ENCODE measurements at regions not wholly inside any gene's neighbourhood (a gene's known extent, or its start where the extent isn't known, plus 50 kb on each side); places are given as distances from the start of the nearest gene placed in this dataset.

GRCh38 chr1:235919833-235920441 is 53.2 kb upstream of the LYST start:
- no peaks in the 10 kb centered on the region for H3K9me3 Mint-ChIP-seq (ENCODE audit: unreplicated experiment)
- peak; percentile 82 for DNase-seq (ENCODE audit: low read depth)

GRCh38 chr1:235919127-235919832 is 52.6 kb upstream of the LYST start:
- H3K79me2 ChIP-seq (ENCODE audit: insufficient read depth, low read length): no peaks in the 10 kb centered on the region
- no peak for DNase-seq (ENCODE audit: low read depth)
- no peak overlapping the region for H3K27ac Mint-ChIP-seq (ENCODE audit: unreplicated experiment)
- no peaks in the 10 kb centered on the region for H3K36me3 Mint-ChIP-seq (ENCODE audit: low read depth, unreplicated experiment)
- FAIRE-seq: no peak
- H3K4me3 ChIP-seq (ENCODE audit: insufficient read depth, low read depth, low read length): no peak overlapping the region
- H3K27me3 ChIP-seq (ENCODE audit: insufficient read depth, low read length): no peaks in the 10 kb centered on the region
- H3K9me3 ChIP-seq (ENCODE audit: insufficient read depth, low read depth, low read length): no peaks in the 10 kb centered on the region
- no peaks in the 10 kb centered on the region for H3K27me3 Mint-ChIP-seq (ENCODE audit: low read depth, unreplicated experiment)
- H3K4me2 ChIP-seq (ENCODE audit: low read length): peak overlapping the region; percentile 56
- H3K9ac ChIP-seq (ENCODE audit: low read length): peak overlapping the region; percentile 35
- peaks cover 50% of the 10 kb centered on the region for H3K4me1 ChIP-seq (ENCODE audit: insufficient read depth, low read length)
- H2AFZ ChIP-seq (ENCODE audit: low read depth, low read length): no peak overlapping the region
- TF ChIP-seq CTCF (IDR thresholded peaks at IDR 0.05; ENCODE audit: insufficient read depth, low read depth, low read length) (no peak), EZH2 (IDR thresholded peaks at IDR 0.05; ENCODE audit: insufficient read depth, low read length) (no peak)
- no peaks in the 10 kb centered on the region for H3K9me3 Mint-ChIP-seq (ENCODE audit: unreplicated experiment)
- H3K27ac ChIP-seq (ENCODE audit: low read depth, low read length): peak overlapping the region; percentile 90
- peaks cover 38% of the 10 kb centered on the region for H3K4me1 Mint-ChIP-seq (ENCODE audit: low read depth, unreplicated experiment)
- no peak overlapping the region for H3K4me3 Mint-ChIP-seq (ENCODE audit: unreplicated experiment)
- no peaks in the 10 kb centered on the region for H3K36me3 ChIP-seq (ENCODE audit: insufficient read depth, low read length)
- no peaks in the 10 kb centered on the region for H4K20me1 ChIP-seq (ENCODE audit: insufficient read depth, low read length)

More at GRCh38 chr1:235919833-235920441, 53.2 kb upstream of the LYST start:
- FAIRE-seq: no peak
- H3K79me2 ChIP-seq (ENCODE audit: insufficient read depth, low read length): no peaks in the 10 kb centered on the region
- H3K27ac Mint-ChIP-seq (ENCODE audit: unreplicated experiment): peak overlapping the region; percentile 92
- H3K9ac ChIP-seq (ENCODE audit: low read length): peak overlapping the region; percentile 35
- no peak overlapping the region for H3K4me3 Mint-ChIP-seq (ENCODE audit: unreplicated experiment)
- H3K4me1 Mint-ChIP-seq (ENCODE audit: low read depth, unreplicated experiment): peaks cover 38% of the 10 kb centered on the region
- H3K27ac ChIP-seq (ENCODE audit: low read depth, low read length): peak overlapping the region; percentile 90
- no peaks in the 10 kb centered on the region for H3K36me3 Mint-ChIP-seq (ENCODE audit: low read depth, unreplicated experiment)
- TF ChIP-seq EZH2 (IDR thresholded peaks at IDR 0.05; ENCODE audit: insufficient read depth, low read length): no peak
- no peak for TF ChIP-seq CTCF (IDR thresholded peaks at IDR 0.05; ENCODE audit: insufficient read depth, low read depth, low read length)
- no peaks in the 10 kb centered on the region for H4K20me1 ChIP-seq (ENCODE audit: insufficient read depth, low read length)
- H3K9me3 ChIP-seq (ENCODE audit: insufficient read depth, low read depth, low read length): no peaks in the 10 kb centered on the region
- H3K36me3 ChIP-seq (ENCODE audit: insufficient read depth, low read length): no peaks in the 10 kb centered on the region
- peaks cover 50% of the 10 kb centered on the region for H3K4me1 ChIP-seq (ENCODE audit: insufficient read depth, low read length)
- H3K4me2 ChIP-seq (ENCODE audit: low read length): peak overlapping the region; percentile 56
- H3K27me3 Mint-ChIP-seq (ENCODE audit: low read depth, unreplicated experiment): no peaks in the 10 kb centered on the region
- H2AFZ ChIP-seq (ENCODE audit: low read depth, low read length): peak overlapping the region; percentile 43
- no peaks in the 10 kb centered on the region for H3K27me3 ChIP-seq (ENCODE audit: insufficient read depth, low read length)
- no peak overlapping the region for H3K4me3 ChIP-seq (ENCODE audit: insufficient read depth, low read depth, low read length)

GRCh38 chr1:235918465-235918864 is 51.8 kb upstream of the LYST start:
- no peaks in the 10 kb centered on the region for H3K36me3 Mint-ChIP-seq (ENCODE audit: low read depth, unreplicated experiment)
- Histone ChIP-seq H2AFZ (ENCODE audit: low read depth, low read length) (no peak overlapping the region), H3K4me3 (ENCODE audit: insufficient read depth, low read depth, low read length) (no peak overlapping the region), H3K9me3 (ENCODE audit: insufficient read depth, low read depth, low read length) (no peaks in the 10 kb centered on the region), H3K4me1 (ENCODE audit: insufficient read depth, low read length) (peaks cover 46% of the 10 kb centered on the region), H3K27me3 (ENCODE audit: insufficient read depth, low read length) (no peaks in the 10 kb centered on the region), H3K4me2 (ENCODE audit: low read length) (no peak overlapping the region), H3K79me2 (ENCODE audit: insufficient read depth, low read length) (no peaks in the 10 kb centered on the region), H3K9ac (ENCODE audit: low read length) (peak overlapping the region; percentile 4), H3K36me3 (ENCODE audit: insufficient read depth, low read length) (no peaks in the 10 kb centered on the region), H3K27ac (ENCODE audit: low read depth, low read length) (peak overlapping the region; percentile 90), H4K20me1 (ENCODE audit: insufficient read depth, low read length) (no peaks in the 10 kb centered on the region)
- peaks cover 34% of the 10 kb centered on the region for H3K4me1 Mint-ChIP-seq (ENCODE audit: low read depth, unreplicated experiment)
- TF ChIP-seq EZH2 (IDR thresholded peaks at IDR 0.05; ENCODE audit: insufficient read depth, low read length) (no peak), CTCF (IDR thresholded peaks at IDR 0.05; ENCODE audit: insufficient read depth, low read depth, low read length) (no peak)
- no peak for FAIRE-seq
- H3K9me3 Mint-ChIP-seq (ENCODE audit: unreplicated experiment): peaks cover under 1% of the 10 kb centered on the region
- no peak overlapping the region for H3K27ac Mint-ChIP-seq (ENCODE audit: unreplicated experiment)
- no peaks in the 10 kb centered on the region for H3K27me3 Mint-ChIP-seq (ENCODE audit: low read depth, unreplicated experiment)
- H3K4me3 Mint-ChIP-seq (ENCODE audit: unreplicated experiment): no peak overlapping the region
- no peak for DNase-seq (ENCODE audit: low read depth)

Data from astrocyte (in vitro differentiated cells and primary cell).